SIG-M5 treated with dmso at 0.1 percent for 504 hours (cell line): ENCODE measurements at regions not wholly inside any gene's neighbourhood (a gene's known extent, or its start where the extent isn't known, plus 50 kb on each side); places are given as distances from the start of the nearest gene placed in this dataset.

ENCODE experiments used
- DNase-seq: peaks from one replicate; lab custom pipeline; 2025; ENCODE audit not compliant: unreplicated experiment; lab: John Stamatoyannopoulos, UW

DNA sequence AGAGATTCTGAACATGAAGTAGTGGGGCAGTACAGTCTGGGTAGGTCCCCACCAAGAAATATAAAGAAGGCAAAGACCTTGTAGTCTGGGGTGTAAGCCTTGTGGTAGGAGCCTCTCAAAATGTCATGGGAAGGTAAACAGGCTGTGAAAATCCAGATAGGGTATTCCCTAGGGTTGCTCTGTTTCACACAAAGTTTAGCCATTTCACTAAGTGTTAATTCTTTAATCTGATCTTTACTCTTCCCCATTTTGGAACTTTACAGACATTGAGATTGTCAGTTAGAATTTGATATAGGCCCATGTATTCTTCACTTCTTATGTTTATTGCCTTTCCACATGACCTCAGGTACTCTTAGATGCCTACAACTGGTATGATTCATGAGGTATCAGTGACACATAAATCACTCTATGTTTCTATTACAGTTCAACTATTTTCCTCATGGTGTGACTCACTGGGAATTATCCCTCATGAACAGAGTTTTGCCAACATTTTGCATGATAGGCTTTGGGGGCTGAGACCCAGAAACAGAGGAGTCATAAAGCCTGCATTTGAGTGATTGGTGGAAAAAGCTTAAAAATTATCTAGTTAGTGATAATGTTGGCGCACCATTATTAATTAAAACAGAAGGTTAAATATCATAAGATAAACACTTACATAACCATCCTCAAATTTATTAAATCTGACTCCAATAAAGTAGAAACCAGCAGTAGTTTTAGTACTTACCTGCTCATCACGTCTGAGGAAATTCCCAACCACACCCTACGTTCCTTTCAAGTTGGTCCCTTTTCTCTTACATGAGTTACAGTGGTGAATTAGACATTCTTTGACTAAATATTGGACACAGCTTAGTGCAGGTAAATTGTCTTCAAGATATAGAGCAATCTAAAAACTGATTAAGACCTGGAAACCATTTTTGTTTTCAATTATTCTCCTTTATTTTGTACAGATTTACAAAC lies 399.8 kb upstream of the MEF2C start:
- no peak for DNase-seq

DNA sequence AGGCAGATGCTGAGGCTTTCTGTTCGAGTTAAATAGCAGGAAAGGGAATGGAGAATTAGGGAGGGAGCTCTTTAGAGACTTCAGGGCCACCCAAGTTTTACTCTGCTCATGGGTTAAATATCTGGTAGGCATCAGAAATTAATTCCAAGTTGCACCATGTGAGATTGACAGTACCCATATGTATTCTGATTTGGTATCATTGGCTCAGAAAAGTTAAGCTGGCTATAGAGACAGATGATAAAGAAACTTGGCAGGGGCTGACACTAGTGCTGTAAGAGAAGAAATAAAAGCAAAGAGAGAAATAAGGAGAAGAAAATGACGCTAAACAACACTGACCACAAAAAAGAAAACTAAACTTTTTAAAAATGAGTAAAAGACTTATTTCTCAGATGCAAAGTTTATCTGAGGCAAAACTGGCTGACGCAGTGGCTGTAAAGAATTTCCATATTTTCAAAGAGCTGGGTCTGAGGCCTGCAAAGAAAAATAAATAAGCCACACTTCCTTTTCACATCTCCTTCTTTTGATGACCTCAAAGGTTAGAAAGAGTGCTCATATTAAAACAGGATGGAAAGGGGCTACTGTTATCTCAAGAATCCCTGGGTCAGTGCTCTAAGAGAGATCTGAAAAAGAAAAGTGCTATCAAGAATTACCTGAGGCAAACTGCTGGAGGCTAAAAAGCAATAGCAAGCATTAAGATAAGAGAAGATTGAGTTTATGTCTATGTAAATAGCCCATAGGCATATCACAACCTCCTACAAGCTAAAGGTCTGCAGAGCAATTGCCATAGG lies 399.0 kb upstream of the MEF2C start:
- DNase-seq: no peak

DNA sequence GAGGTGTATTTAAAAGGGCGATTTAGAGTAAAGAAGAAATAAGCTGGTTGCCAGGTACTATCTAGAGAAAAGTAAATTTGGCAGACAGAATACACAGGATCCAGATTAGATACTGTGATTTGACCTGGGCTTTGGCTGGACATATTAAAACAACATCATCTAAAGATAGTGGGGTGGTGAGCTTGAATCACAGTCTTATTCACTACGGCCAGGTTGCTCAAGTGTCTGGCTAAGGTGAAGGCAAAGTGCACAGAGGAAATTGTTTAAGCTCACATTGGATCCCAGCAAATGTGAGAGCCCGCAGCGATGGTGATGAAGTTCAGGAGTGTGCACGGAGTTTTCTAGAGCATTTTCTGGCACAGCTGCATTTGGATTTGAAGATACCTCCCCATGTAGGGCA lies 398.2 kb upstream of the MEF2C start:
- no peak for DNase-seq

DNA sequence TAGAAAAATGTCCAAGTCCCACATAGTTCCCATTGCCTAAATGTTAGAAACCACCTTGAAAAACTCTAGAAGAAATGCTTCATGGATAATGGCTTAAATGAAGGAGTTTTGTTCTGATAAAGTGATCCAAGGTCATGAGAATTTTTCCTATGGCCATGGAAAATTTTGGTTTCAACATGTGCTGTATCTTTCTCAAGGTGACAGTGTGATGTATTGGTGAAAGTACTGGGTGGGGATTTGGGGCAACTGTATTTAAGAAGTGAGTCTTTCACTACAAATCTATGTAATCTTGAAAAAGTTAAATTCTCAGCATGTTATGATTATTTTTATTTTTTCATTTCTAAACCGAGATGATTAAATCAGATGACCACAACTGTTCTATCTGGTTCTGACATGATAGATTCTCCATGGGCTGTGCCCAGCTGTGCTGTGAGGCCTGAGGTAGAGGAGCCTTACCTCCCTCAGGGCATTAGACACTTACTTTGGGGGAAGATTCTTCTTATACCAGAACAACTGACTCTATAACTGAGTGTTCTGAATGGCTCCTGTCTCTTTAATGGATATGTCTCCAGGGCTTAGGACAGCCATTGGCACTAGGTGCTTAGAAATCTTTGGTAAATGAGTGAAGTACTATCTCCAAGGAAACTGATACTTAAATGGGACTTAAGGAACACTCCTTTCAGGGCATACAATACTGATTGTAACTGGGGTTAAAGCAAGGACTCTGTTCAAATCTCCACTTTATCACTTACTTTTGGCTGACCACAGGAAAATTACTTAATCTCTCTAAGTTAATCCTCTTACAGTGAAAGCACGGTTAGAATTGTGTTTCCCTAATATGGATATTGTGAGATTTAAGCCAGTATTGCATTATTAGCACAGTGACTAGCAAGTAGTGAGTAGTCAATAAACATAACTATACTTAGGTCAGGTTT lies 397.4 kb upstream of the MEF2C start:
- no peak for DNase-seq

DNA sequence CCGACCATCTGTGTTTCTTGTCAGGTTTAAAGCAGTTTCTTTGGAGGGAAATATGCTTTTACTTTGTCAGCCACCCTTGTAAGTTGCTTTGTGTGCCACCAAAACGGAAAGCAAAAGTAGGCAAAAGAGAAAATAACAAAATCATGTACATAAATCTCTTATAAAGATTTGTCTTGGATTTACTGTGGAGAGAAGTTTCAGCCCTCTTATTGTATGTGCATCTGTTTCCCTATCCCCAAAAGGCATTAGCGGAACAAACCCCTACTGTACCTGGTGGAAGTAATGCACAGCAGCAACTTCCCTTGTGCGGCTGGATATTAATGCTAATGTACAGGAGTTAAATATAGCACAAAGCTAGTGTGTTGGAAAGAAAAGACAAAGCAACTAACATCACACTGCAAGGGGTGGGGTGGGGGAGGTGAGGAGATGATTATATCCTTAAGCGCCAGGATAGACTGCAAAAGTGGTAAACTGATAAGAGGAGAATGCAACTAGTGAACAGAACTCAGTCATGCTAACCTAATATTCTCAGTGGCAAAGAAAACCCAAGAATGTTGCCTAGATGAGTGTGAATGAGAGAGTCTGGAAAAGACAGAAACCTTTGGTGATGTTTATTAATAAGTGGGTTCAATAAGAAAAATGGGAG lies 396.5 kb upstream of the MEF2C start:
- no peak for DNase-seq

DNA sequence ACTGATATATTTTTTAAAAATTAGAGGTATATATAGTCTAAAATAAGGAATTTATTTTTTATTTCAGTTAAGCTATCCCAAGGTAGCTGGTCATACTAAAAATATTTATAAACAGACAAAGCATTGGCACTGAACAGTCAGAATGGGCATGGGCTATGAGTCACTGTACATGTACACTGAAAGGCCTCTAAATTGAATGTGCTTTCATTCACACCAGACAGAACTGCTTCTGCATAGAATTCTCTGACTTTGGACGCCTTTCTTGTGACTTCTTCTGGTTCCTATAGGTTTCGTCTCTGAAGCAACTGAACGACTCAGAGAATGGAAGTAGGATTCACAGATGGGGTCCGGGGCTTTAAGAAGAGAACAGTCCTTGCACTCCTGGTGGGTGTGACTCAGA lies 394.8 kb upstream of the MEF2C start:
- DNase-seq: no peak

DNA sequence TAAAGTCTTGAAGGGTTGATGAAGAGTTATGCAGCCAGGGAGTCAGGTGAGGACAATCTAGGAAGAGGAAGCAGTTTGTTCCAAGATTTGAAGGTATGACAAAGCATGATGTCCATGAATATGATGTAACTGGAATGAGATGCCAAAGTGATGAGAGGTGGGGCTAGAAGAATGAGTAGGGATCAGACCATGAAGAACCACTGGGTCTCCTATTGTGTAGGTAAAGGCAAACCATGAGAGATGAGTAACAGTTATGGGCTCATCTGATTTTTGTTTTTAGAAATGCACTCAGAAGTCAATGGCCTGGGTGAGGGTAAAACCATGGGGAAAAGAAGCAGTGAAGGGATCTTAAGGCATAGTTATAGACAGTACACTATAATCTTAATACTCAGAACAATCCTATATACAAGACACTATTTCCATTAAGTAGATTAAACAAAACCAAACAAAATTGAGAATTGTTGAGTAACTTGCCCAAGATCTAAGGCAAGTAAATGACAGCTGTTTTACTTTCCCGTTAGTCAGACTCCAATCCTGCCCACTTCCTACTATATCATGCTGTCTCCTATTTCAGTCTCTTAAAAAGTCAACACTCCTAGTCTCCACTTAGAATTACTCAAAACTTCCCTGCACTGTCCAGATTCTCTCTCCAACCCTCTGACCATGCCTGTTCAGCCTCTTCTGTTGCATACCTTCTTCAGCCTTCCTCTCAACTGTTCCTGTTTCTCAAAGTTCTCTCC lies 393.8 kb upstream of the MEF2C start:
- DNase-seq: no peak

DNA sequence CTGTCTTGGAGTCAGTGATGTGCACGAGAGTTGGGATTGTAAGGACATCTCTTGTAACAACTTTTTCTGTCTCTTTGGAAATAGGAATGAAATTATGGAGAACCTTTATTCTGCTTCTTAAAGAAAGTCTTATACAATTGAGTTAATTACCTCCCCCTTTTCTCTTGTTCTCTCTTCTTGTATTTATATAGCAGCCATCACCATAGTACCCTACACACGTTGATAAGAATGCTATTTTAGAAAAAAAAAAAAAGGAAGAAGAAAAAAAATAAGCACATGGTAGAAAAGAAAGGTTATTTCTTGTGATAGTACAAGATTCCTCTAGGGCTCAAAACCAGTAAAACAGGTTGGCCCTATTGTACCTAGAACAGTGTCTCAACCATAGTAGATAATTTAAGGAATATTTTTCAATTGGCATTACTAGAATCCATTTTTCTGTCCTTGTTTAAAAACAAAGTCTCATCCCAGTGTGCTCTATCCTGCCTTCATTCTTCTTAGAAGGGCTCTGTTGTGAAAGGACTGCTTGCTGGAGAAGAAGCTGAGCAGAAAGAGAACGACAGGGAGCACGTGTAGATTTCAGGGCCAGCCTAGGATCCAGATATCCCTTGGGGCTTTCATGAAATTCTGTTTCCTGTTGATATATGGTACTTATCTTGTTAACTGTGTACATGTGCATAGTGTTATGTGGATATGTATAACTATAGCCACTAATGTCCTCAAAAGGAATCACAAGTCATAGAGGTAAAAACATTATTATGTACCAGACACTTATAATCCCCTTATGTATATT lies 392.3 kb upstream of the MEF2C start:
- no peak for DNase-seq

DNA sequence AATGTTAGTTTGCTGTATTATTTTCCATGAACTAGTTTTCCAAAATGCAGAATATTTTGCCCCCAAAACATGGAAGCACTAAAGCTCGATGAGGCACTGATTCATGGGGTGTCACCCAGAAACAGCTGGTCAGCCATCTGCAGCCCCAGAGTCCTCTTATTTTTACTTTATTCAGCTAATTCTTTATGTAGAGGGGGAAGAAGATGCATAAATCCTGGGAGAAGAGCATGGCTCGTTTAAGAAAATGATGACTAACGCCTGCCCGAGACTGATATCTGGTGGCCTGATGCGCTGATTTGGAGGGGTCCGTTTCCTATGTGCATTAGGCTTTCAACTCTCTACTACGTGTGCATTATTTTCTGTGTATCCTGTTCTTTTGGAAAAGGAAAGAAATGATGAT lies 390.3 kb upstream of the MEF2C start:
- DNase-seq: no peak

DNA sequence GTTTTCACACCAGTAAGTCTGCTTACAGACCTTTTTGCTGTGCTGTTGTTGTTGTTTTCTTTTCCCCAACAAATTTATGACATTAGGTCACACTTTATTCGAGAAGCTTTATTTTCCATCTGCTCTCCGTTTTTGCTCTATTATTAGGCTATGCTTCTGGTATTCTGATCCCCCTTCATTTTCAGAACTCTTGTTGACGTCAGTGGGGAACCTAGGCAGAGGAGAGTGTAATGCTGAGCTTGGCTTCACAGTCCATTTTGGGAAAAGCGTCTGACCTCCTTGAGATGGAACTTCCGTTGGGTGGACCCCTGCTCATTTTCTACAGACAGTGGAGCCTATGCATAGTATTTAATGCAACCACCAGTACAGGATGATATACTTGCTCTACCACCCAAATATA lies 387.9 kb upstream of the MEF2C start:
- no peak for DNase-seq

DNA sequence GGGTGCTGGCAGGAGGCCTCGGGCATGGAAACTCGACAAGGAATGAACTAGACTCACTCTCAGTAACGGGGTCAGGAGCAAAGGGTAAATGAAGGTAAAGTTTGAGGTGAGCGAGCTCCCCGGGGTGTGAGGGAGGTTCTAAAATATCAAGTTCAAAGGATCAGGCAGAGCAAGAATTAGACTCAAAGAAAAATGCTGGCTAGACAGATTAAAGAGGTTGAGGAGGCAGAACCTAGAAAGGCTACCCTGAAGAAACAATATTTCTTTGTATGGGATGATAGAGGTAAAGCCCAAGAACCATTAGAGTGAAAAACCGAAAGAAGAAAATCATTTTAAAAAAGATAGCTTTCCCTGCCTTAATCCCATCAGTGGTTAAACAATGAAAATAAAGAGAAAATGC lies 386.7 kb upstream of the MEF2C start:
- no peak for DNase-seq

DNA sequence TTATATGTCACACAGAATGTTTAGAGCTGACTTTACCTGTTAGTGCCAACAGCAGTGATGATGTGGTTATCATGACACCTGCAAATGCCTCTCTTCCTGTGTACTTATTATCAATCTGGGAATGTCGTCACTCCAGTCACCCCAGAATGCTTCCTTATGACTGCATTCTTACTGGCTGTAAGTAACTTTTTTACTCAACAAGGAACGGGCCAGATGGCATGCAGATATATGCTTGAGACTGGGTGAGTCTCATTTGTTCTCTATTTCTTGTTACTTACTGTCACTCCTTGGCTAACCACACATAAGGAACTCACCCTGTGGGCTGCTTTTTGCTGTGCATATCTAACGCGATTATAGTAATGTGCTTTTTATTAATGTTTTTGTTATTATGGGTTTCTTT lies 385.5 kb upstream of the MEF2C start:
- no peak for DNase-seq

DNA sequence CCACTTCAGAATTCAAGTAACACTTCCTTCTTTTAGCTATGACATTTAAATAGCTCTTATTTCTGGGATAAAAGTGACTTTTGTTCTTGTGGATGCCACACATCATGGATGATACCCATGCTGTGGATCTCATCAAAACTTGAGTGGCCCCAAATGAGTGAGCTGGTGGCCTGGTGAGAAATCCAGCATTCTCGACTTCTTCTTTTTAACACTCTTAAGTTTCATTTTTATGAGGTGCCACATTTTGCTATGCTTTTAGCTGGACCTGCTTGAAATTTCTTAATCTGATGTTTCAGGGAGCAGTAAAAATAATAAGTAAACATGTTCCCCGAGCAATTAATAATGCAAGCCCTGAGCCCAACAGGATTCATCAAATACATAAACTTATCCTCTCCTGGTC lies 384.8 kb upstream of the MEF2C start:
- DNase-seq: no peak

DNA sequence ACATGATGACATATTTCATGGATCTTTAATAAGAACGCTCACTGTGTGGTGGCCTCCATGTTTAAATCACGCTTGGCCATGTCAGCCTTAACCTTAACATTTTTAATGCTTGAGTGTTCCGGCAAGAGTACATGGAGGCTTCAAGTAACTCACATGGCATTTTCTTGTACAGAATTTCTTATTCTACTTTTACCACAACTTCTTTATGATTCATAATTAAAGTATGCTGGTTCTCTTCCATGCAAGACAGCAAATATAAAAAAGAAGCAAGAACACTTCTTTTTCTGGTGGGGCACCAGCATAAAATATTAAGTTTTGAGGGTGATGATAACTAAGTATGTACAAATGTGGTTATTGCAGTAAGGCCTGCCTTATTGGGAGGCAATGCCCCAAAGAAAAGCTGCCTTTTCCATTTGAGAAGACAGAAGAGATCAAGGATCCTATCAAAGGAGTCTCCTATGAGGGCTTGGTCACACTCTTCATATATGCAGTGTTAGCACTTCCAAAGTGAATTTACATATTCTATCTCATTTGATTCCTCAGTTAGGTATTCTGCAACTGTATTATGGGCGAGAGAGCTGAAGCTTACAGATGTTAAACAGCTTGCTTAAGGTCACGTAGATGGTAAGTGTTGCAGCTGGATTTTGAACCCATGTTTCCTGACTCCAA lies 382.7 kb upstream of the MEF2C start:
- no peak for DNase-seq

DNA sequence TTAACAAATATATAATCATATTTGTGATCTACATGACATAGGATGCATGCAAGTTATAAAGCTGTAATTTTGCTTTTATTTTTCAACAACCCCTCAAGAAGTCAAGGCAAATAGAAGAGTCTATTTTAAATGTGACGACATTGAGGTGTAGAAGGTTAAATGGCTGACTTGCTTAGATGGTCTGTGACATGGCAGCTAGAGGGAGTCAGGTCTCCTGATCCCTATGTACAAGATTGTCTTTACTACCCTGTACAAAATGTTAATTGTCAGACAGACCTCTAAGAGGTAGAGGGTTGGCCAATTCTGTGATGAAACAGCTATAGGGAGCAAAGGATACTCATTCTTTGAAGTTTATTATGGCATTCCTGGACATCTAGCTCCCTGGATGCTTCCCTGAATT lies 380.9 kb upstream of the MEF2C start:
- no peak for DNase-seq

DNA sequence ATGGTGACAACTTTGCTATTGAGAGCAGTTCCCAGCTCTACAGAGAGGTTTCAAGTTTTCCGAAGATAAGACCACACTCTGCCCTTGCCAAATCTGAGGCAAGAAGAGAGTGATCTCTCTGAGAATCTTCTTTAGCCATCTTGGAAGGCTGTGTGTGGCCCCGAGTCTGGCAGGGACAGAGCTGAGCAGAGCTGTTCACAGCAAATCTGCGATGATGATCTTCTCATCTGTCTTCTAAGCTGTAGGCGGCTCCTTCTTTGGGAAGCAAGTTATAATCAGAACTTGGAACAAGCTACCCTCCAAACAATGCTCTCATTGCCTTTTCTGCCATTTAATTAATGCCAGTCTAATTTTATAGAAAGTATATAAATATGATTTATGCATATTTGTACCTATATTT lies 379.0 kb upstream of the MEF2C start:
- no peak for DNase-seq

DNA sequence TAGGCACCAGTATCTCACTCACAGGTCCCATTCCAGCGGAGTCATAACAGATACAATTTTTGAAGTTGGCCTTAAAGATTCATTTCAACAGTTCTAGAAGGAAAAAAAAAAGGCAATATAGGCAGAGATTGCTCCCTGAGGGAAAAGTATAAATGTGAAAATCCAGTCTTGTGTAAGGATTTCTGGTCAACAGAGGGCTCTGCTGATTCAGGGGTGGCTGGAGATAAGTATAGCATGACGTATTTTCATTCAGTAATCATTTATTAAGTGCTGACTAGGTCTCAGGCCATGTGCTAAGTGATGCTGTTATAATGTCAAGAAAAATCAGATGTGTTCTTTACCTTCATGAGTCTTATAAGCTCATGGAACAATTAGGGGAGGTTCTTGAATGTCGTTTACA lies 377.3 kb upstream of the MEF2C start:
- DNase-seq: no peak

DNA sequence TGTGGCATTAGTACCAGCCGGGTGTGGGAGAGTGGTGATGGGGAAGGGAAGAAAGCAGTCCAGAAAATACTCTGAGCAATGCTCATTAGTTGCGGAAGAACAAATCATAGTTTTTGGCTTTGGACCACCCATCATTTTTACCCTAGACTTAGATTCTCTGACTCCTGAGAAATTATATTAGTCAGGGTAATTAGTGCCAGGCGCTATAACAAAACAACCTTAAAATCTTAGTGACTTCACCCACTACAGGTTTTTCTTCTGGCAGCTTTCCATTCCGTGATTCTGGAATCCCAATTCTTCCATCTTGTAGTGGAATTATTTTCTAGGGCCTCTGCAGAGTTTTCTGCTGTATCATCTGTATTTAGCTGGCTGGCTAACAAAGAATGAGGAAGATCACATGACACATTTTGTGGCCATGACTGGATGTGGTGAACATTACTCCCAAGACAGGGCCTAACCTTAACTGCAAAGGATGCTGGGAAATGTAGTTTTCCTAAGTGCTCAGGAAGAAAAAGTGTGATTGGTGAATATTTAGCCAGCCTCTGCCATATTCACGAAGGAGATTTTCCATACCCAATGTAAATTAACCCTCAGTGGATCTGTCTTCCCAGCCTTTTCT lies 373.0 kb upstream of the MEF2C start:
- DNase-seq: no peak
